ENCODE measurements at regions not wholly inside any gene's neighbourhood (a gene's known extent, or its start where the extent isn't known, plus 50 kb on each side); places are given as distances from the start of the nearest gene placed in this dataset.

GRCh38 chr1:4087530-4088420 lies 187.7 kb upstream of the C1orf174 start:
- no peak for DNase-seq (ENCODE audit: low spot score)

- DNase-seq (ENCODE audit: low spot score): no peak
Measured at GRCh38 chr1:4088676-4089075, 188.6 kb upstream of the C1orf174 start.

- no peak for DNase-seq (ENCODE audit: low spot score)
Measured at GRCh38 chr1:4089421-4090175, 189.5 kb upstream of the C1orf174 start.

GRCh38 chr1:4090556-4090955 lies 190.5 kb upstream of the C1orf174 start:
- no peak for DNase-seq (ENCODE audit: low spot score)

- DNase-seq (ENCODE audit: low spot score): no peak
Measured at GRCh38 chr1:4090976-4091660, 191.0 kb upstream of the C1orf174 start.

GRCh38 chr1:4091996-4092395 lies 191.9 kb upstream of the C1orf174 start:
- DNase-seq (ENCODE audit: low spot score): no peak

GRCh38 chr1:4093856-4094565 lies 193.9 kb upstream of the C1orf174 start:
- DNase-seq (ENCODE audit: low spot score): no peak

- no peak for DNase-seq (ENCODE audit: low spot score)
Measured at GRCh38 chr1:4095433-4095971, 195.4 kb upstream of the C1orf174 start.

GRCh38 chr1:4101459-4102161 lies 201.5 kb upstream of the C1orf174 start:
- DNase-seq (ENCODE audit: low spot score): no peak

- DNase-seq (ENCODE audit: low spot score): no peak
Measured at GRCh38 chr1:4105300-4105880, 205.3 kb upstream of the C1orf174 start.

- no peak for DNase-seq (ENCODE audit: low spot score)
Measured at GRCh38 chr1:4106731-4107130, 206.7 kb upstream of the C1orf174 start.

- no peak for DNase-seq (ENCODE audit: low spot score)
Measured at GRCh38 chr1:4107291-4107690, 207.2 kb upstream of the C1orf174 start.

GRCh38 chr1:4108331-4108730 lies 208.3 kb upstream of the C1orf174 start:
- DNase-seq (ENCODE audit: low spot score): no peak

- DNase-seq (ENCODE audit: low spot score): no peak
Measured at GRCh38 chr1:4108758-4109627, 208.9 kb upstream of the C1orf174 start.

GRCh38 chr1:4109628-4109940 lies 209.5 kb upstream of the C1orf174 start:
- no peak for DNase-seq (ENCODE audit: low spot score)

- DNase-seq (ENCODE audit: low spot score): no peak
Measured at GRCh38 chr1:4110888-4111287, 210.8 kb upstream of the C1orf174 start.

GRCh38 chr1:4113897-4114296 lies 213.8 kb upstream of the C1orf174 start:
- DNase-seq (ENCODE audit: low spot score): no peak

GRCh38 chr1:4115191-4115900 lies 215.3 kb upstream of the C1orf174 start:
- no peak for DNase-seq (ENCODE audit: low spot score)

GRCh38 chr1:4117196-4117595 lies 217.1 kb upstream of the C1orf174 start:
- no peak for DNase-seq (ENCODE audit: low spot score)

All from mucosa of gallbladder (tissue), 1 donor.